ENCODE measurements at regions not wholly inside any gene's neighbourhood (a gene's known extent, or its start where the extent isn't known, plus 50 kb on each side); places are given as distances from the start of the nearest gene placed in this dataset.

GRCh38 chr5:174520420-174521396 is 203.7 kb upstream of the MSX2 start (continued):
- TF ChIP-seq TAF7 (optimal IDR thresholded peaks at IDR 0.05; ENCODE audit: borderline replicate concordance, low read depth, low read length) (no peak), ATF2 (IDR thresholded peaks at IDR 0.05; ENCODE audit: low read length) (no peak), HDAC6 (IDR thresholded peaks at IDR 0.05; ENCODE audit: low read depth, low read length) (no peak), RBBP5 (IDR thresholded peaks at IDR 0.05; ENCODE audit: borderline replicate concordance, low read depth, low read length) (no peak), KDM1A (IDR thresholded peaks at IDR 0.05; ENCODE audit: borderline replicate concordance, low read length) (no peak), SP2 (IDR thresholded peaks at IDR 0.05; ENCODE audit: low read length) (no peak), EP300 (IDR thresholded peaks at IDR 0.05; ENCODE audit: borderline replicate concordance in 1 of 2, low read depth in 2 of 2, low read length in 2 of 2) (peak in 1 of 2 experiments; percentile 29; a peak in 1 of 3 replicates), TEAD4 (IDR thresholded peaks at IDR 0.05; ENCODE audit: low read depth, low read length) (no peak), CHD1 (IDR thresholded peaks at IDR 0.05; ENCODE audit: low read depth, low read length) (no peak), USF2 (IDR thresholded peaks at IDR 0.05; ENCODE audit: low read length) (no peak), CBX8 (IDR thresholded peaks at IDR 0.05; ENCODE audit: borderline replicate concordance, low read depth, low read length) (no peak), CEBPB (IDR thresholded peaks at IDR 0.05; ENCODE audit: low read depth, low read length) (peak; percentile 63), SAP30 (IDR thresholded peaks at IDR 0.05; ENCODE audit: insufficient read depth, insufficient replicate concordance, low read length) (no peak)
